ENCODE measurements at regions not wholly inside any gene's neighbourhood (a gene's known extent, or its start where the extent isn't known, plus 50 kb on each side); places are given as distances from the start of the nearest gene placed in this dataset.

GRCh38 chr12:19894803-19895202 lies 455.5 kb downstream of the AEBP2 start:
- TF ChIP-seq CTCF (conservative IDR thresholded peaks at IDR 0.05 in 1 of 2, IDR thresholded peaks at IDR 0.05 in 1 of 2; ENCODE audit: low read depth in 1 of 2, low read length in 2 of 2), result no peak
- TF ChIP-seq EZH2 (IDR thresholded peaks at IDR 0.05; ENCODE audit: low read length, missing control alignments), result no peak

Measured in fibroblast of lung (primary cell).